Memory B cell (primary cell): ENCODE measurements at regions not wholly inside any gene's neighbourhood (a gene's known extent, or its start where the extent isn't known, plus 50 kb on each side); places are given as distances from the start of the nearest gene placed in this dataset.

ENCODE experiments used
- ATAC-seq: fragments of 150-1000 bp; cut with Tn5 transposase; 2 replicates; pipeline ENCODE4 v1.10.0; 2021; ENCODE audit warnings: low read depth, mild to moderate bottlenecking, moderate library complexity
- DNase-seq, 2 donors: peaks; one replicate each; pipeline ENCODE4 v3.0.0; 2022; ENCODE audit warnings: low spot score in 2 of 2
- H3K27ac Mint-ChIP-seq: one replicate; pipeline ENCODE4 v1.8.0; 2022; ENCODE audit warnings: mild to moderate bottlenecking, moderate library complexity, mixed read lengths
- H3K27me3 Mint-ChIP-seq: one replicate; pipeline ENCODE4 v1.8.0; 2022; ENCODE audit warnings: mixed read lengths
- H3K36me3 Mint-ChIP-seq: one replicate; pipeline ENCODE4 v1.8.0; 2022; ENCODE audit warnings: mild to moderate bottlenecking, mixed read lengths
- H3K4me1 Mint-ChIP-seq: one replicate; pipeline ENCODE4 v1.8.0; 2022; ENCODE audit warnings: mixed read lengths
- H3K4me3 Mint-ChIP-seq: one replicate; pipeline ENCODE4 v1.8.0; 2022; ENCODE audit warnings: mild to moderate bottlenecking, moderate library complexity, mixed read lengths
- H3K9me3 Mint-ChIP-seq: one replicate; pipeline ENCODE4 v1.8.0; 2022; ENCODE audit warnings: mixed read lengths

- ATAC-seq: no peak
- DNase-seq: no peak
- Mint-ChIP-seq H3K27ac (no peak overlapping the region), H3K4me1 (no peaks in the 10 kb centered on the region), H3K36me3 (no peaks in the 10 kb centered on the region), H3K9me3 (no peaks in the 10 kb centered on the region), H3K4me3 (no peak overlapping the region), H3K27me3 (peaks cover 7% of the 10 kb centered on the region)
These were observed 105.5 kb downstream of the MYCN start for GRCh38 chr2:16045653-16046352.

- H3K4me1 Mint-ChIP-seq: no peaks in the 10 kb centered on the region
- H3K27ac Mint-ChIP-seq: no peak overlapping the region
- H3K36me3 Mint-ChIP-seq: no peaks in the 10 kb centered on the region
- DNase-seq (no peak), ATAC-seq (no peak)
- no peaks in the 10 kb centered on the region for H3K9me3 Mint-ChIP-seq
- no peak overlapping the region for H3K4me3 Mint-ChIP-seq
- peaks cover 7% of the 10 kb centered on the region for H3K27me3 Mint-ChIP-seq
These were observed 104.7 kb downstream of the MYCN start for GRCh38 chr2:16044946-16045456.

DNA sequence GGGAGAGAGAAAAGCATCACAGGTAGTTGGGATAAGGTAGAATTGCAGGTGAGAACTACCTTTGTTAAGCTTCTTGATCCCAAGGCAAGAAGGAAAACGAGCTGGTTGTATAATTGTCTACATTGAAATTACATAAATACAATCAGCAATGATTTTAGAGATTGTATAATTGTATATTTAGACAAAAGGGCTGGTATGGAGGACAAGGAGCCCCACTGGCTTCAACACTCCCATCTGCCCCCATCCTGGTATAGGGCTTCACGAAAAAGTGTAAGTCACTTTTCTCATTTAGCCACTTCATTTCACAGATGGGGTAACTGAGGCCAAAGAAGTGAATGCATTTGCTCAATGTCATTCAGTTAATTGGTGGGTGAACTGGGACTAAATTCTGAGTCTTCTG lies 103.3 kb downstream of the MYCN start:
- H3K36me3 Mint-ChIP-seq: no peaks in the 10 kb centered on the region
- peaks cover 7% of the 10 kb centered on the region for H3K27me3 Mint-ChIP-seq
- H3K27ac Mint-ChIP-seq: no peak overlapping the region
- no peak overlapping the region for H3K4me3 Mint-ChIP-seq
- H3K9me3 Mint-ChIP-seq: peaks cover 3% of the 10 kb centered on the region
- H3K4me1 Mint-ChIP-seq: no peaks in the 10 kb centered on the region
- ATAC-seq (no peak), DNase-seq (no peak)

DNA sequence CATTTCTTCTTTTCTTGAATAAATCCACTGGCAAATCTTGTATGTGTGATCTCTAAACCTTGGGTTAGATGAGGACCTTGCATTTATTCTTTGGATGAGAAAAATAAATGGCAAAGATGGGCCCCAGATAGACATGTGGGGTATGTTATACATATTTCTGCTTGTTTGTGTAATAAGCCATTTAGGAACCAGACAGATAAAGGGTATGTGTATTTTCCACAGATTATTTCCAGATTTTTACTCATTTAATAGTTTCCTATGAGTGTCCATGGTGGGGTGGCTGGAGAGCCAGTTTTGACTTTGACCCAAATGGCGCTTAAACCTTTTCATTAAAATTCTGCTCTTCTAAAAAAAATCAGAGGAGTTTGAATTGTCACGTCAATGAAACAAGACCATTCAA lies 102.8 kb downstream of the MYCN start:
- DNase-seq (no peak), ATAC-seq (no peak)
- Mint-ChIP-seq H3K4me1 (no peaks in the 10 kb centered on the region), H3K9me3 (peaks cover 3% of the 10 kb centered on the region), H3K4me3 (no peak overlapping the region), H3K27ac (no peak overlapping the region), H3K27me3 (peaks cover 7% of the 10 kb centered on the region), H3K36me3 (no peaks in the 10 kb centered on the region)

DNA sequence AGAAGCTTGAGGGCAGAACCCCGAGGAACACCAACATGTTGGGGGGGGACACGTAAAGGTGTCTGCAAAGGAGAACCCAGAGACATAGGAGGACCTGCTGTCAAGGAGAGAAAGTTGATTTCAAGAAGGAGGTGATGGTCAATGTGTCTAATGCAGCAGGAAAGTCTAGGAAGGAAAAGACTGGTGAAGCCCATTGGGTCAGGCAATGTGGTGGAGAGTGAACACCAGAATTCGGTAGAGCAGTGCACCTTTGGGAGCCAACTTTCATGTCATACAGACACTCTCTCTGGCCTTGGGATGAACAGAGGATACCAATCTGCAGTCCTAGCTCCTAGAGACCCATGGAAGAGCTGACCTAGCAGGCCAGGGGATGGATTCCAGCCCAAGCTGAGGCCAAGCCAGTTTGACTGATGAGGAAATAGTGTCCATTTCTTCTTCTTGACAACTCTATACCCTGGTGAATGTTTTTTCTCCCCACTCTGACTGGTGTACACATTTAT lies 101.9 kb downstream of the MYCN start:
- no peak overlapping the region for H3K27ac Mint-ChIP-seq
- peaks cover 7% of the 10 kb centered on the region for H3K27me3 Mint-ChIP-seq
- H3K4me3 Mint-ChIP-seq: no peak overlapping the region
- DNase-seq (no peak), ATAC-seq (no peak)
- no peaks in the 10 kb centered on the region for H3K36me3 Mint-ChIP-seq
- H3K4me1 Mint-ChIP-seq: no peaks in the 10 kb centered on the region
- peaks cover 3% of the 10 kb centered on the region for H3K9me3 Mint-ChIP-seq

DNA sequence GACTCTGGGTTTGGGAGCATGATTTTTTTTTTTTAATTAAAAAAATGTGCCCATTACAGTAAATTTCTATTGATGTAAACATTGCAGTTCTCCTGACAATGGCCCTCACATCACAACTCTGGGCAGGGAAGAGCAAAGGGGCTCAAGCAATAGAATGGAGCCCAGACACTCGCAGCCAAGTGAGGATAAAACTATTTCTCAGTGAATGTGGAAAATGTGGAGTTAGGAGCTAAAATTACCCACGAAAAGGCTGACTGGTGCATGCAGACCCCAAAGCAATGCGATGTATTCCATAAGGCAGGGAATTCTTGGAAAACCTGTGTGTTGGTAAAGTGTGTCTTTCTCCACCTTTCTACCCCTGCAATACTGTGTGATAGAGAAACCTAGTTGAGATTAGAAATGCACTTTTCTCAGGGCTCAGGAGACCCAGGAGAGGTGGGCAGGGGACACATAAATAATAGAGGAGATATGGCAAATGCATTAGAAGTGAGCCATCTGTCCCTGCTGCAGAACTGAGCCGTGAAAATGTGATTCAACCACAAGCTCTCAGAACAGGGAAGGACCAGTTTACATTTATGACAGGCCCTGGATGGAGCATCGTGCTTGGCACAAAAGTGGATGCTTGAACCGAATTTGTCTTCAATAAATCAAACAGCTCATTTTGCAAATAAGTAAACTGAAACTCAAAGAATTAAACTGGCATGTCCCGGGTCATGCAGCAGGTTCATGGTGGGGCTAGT lies 100.1 kb downstream of the MYCN start:
- Mint-ChIP-seq H3K4me1 (no peaks in the 10 kb centered on the region), H3K4me3 (no peak overlapping the region), H3K27me3 (peaks cover 7% of the 10 kb centered on the region), H3K36me3 (no peaks in the 10 kb centered on the region), H3K9me3 (peaks cover 3% of the 10 kb centered on the region), H3K27ac (no peak overlapping the region)
- no peak for ATAC-seq
- DNase-seq: no peak

GRCh38 chr2:16039823-16040222 lies 99.5 kb downstream of the MYCN start:
- Mint-ChIP-seq H3K27ac (no peak overlapping the region), H3K4me1 (no peaks in the 10 kb centered on the region), H3K36me3 (no peaks in the 10 kb centered on the region), H3K9me3 (peaks cover 3% of the 10 kb centered on the region), H3K27me3 (peaks cover 7% of the 10 kb centered on the region), H3K4me3 (no peak overlapping the region)
- DNase-seq: no peak
- ATAC-seq: no peak

- Mint-ChIP-seq H3K9me3 (peaks cover 3% of the 10 kb centered on the region), H3K4me3 (no peak overlapping the region), H3K27ac (no peak overlapping the region), H3K4me1 (no peaks in the 10 kb centered on the region), H3K36me3 (no peaks in the 10 kb centered on the region), H3K27me3 (peaks cover 7% of the 10 kb centered on the region)
- ATAC-seq (no peak), DNase-seq (no peak)
These were observed 98.7 kb downstream of the MYCN start for GRCh38 chr2:16039055-16039454.

DNA sequence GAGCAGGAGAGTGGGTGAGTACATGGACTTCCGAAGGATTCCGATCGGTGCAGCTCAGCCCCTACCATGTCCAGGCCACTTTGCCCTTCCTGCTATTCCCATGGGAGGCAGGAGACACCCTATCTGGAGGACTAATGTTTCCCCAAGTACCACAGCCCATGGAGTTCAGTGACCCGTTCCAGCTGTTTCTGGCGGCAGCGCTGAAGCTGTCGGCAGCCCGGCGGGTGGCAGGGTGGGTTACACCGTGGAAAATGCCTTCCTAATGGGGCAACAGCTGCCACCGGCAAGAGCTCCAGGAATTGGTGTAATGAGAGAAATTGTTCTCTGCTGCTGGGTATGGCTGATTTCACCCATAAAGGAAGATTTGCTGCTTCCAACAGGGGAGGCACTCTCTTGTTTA lies 98.3 kb downstream of the MYCN start:
- ATAC-seq: no peak

GRCh38 chr2:16037808-16038457 lies 97.6 kb downstream of the MYCN start:
- H3K4me1 Mint-ChIP-seq: no peaks in the 10 kb centered on the region
- H3K27me3 Mint-ChIP-seq: peaks cover 7% of the 10 kb centered on the region
- H3K27ac Mint-ChIP-seq: no peak overlapping the region
- no peak for ATAC-seq
- DNase-seq: no peak
- no peak overlapping the region for H3K4me3 Mint-ChIP-seq
- H3K9me3 Mint-ChIP-seq: peaks cover 3% of the 10 kb centered on the region
- no peaks in the 10 kb centered on the region for H3K36me3 Mint-ChIP-seq

More for the DNA sequence above, 98.3 kb downstream of the MYCN start:
- H3K36me3 Mint-ChIP-seq: no peaks in the 10 kb centered on the region
- H3K27me3 Mint-ChIP-seq: peaks cover 7% of the 10 kb centered on the region
- no peak overlapping the region for H3K4me3 Mint-ChIP-seq
- no peaks in the 10 kb centered on the region for H3K4me1 Mint-ChIP-seq
- no peak for DNase-seq
- H3K9me3 Mint-ChIP-seq: peaks cover 3% of the 10 kb centered on the region
- H3K27ac Mint-ChIP-seq: no peak overlapping the region

GRCh38 chr2:16036951-16037350 lies 96.6 kb downstream of the MYCN start:
- no peak overlapping the region for H3K27ac Mint-ChIP-seq
- H3K4me1 Mint-ChIP-seq: no peaks in the 10 kb centered on the region
- ATAC-seq: no peak
- H3K27me3 Mint-ChIP-seq: peaks cover 5% of the 10 kb centered on the region
- H3K9me3 Mint-ChIP-seq: peaks cover 3% of the 10 kb centered on the region
- DNase-seq: no peak
- no peak overlapping the region for H3K4me3 Mint-ChIP-seq
- no peaks in the 10 kb centered on the region for H3K36me3 Mint-ChIP-seq

GRCh38 chr2:16035747-16036745 lies 95.7 kb downstream of the MYCN start:
- H3K27me3 Mint-ChIP-seq: peaks cover 3% of the 10 kb centered on the region
- ATAC-seq (no peak), DNase-seq (no peak)
- H3K4me3 Mint-ChIP-seq: no peak overlapping the region
- peaks cover 3% of the 10 kb centered on the region for H3K9me3 Mint-ChIP-seq
- no peaks in the 10 kb centered on the region for H3K36me3 Mint-ChIP-seq
- no peaks in the 10 kb centered on the region for H3K4me1 Mint-ChIP-seq
- H3K27ac Mint-ChIP-seq: no peak overlapping the region

GRCh38 chr2:16034975-16035746 lies 94.8 kb downstream of the MYCN start:
- Mint-ChIP-seq H3K4me1 (no peaks in the 10 kb centered on the region), H3K9me3 (peaks cover 3% of the 10 kb centered on the region), H3K27ac (no peak overlapping the region), H3K4me3 (no peak overlapping the region), H3K36me3 (no peaks in the 10 kb centered on the region), H3K27me3 (peaks cover under 1% of the 10 kb centered on the region)
- DNase-seq (no peak), ATAC-seq (no peak)
